H1 (cell line): ENCODE measurements at regions not wholly inside any gene's neighbourhood (a gene's known extent, or its start where the extent isn't known, plus 50 kb on each side); places are given as distances from the start of the nearest gene placed in this dataset.

Experiments
- CTCF ChIA-PET: fragments of 300-600 bp; sonication (Branson Sonifier 250); formaldehyde crosslinking; loops from one replicate; lab custom pipeline; 2021; ENCODE audit not compliant: partially characterized antibody; lab: Charles Lee
- POLR2A ChIA-PET: fragments of 300-600 bp; sonication (Branson Sonifier 250); formaldehyde crosslinking; loops from one replicate; lab custom pipeline; 2021; ENCODE audit warnings: inconsistent platforms; ENCODE audit not compliant: partially characterized antibody; lab: Charles Lee
- DNase-seq, 2 experiments: peaks; one replicate each; pipeline versions ENCODE4 v3.0.0 to v3.0.0-alpha.2; 2010 to 2022; ENCODE audit warnings: low spot score in 2 of 2, low read depth in 1 of 2, mixed read lengths in 1 of 2
- FAIRE-seq: peaks from 2 replicates; lab custom pipeline; 2011; peaks lifted over from hg19 to GRCh38; lab: Jason Lieb, UNC
- H2AFZ ChIP-seq: 2 replicates; pipeline ENCODE4 v1.8.1; 2012; ENCODE audit warnings: low read length, inconsistent platforms
- H2AK5ac ChIP-seq: 2 replicates; pipeline ENCODE4 v1.6.1; 2013; ENCODE audit warnings: low read depth, low read length
- H2BK120ac ChIP-seq: replicated peaks from 2 replicates; pipeline ENCODE3; 2013; ENCODE audit warnings: low read depth, low read length, inconsistent platforms
- H2BK12ac ChIP-seq: 2 replicates; pipeline ENCODE4 v1.6.1; 2013; ENCODE audit warnings: low read depth, low read length
- H2BK15ac ChIP-seq: 2 replicates; pipeline ENCODE4 v1.6.1; 2013; ENCODE audit warnings: low read length
- H2BK20ac ChIP-seq: 2 replicates; pipeline ENCODE4 v1.6.1; 2013; ENCODE audit warnings: low read length
- H2BK5ac ChIP-seq: 2 replicates; pipeline ENCODE4 v1.6.1; 2013; ENCODE audit warnings: low read depth, low read length
- H3K14ac ChIP-seq: 2 replicates; pipeline ENCODE4 v1.6.1; 2013; ENCODE audit warnings: inconsistent platforms; ENCODE audit not compliant: insufficient read length
- H3K18ac ChIP-seq: 2 replicates; pipeline ENCODE4 v1.6.1; 2013; ENCODE audit warnings: low read length; ENCODE audit errors: extremely low read depth
- H3K23ac ChIP-seq: 2 replicates; pipeline ENCODE4 v1.6.1; 2013; ENCODE audit warnings: inconsistent platforms; ENCODE audit not compliant: insufficient read length
- H3K23me2 ChIP-seq: 2 replicates; pipeline ENCODE4 v1.6.1; 2013; ENCODE audit warnings: low read depth, low read length
- H3K27ac ChIP-seq: 2 replicates; pipeline ENCODE4 v1.6.1; 2011; ENCODE audit warnings: low read depth, low read length, inconsistent platforms
- H3K27me3 ChIP-seq, 4 experiments: replicated peaks in 1 of 4; 1 replicate in 1 of 4; 2 replicates in 3 of 4; pipeline versions ENCODE4 v1.6.1 to v1.8.1; 2011 to 2013; ENCODE audit warnings: low read length in 3 of 4, mild to moderate bottlenecking in 3 of 4, inconsistent platforms in 2 of 4, mixed read lengths in 2 of 4, moderate library complexity in 1 of 4; ENCODE audit not compliant: control insufficient read depth in 3 of 4, insufficient read depth in 3 of 4; ENCODE audit errors: extremely low read depth in 1 of 4
- H3K36me3 ChIP-seq, 4 experiments: 2 replicates each; pipeline versions ENCODE4 v1.6.1 to v1.8.1; 2011 to 2013; ENCODE audit warnings: mild to moderate bottlenecking in 4 of 4, low read length in 3 of 4, moderate library complexity in 2 of 4, control low read depth in 1 of 4, inconsistent platforms in 1 of 4; ENCODE audit not compliant: insufficient read depth in 4 of 4, control insufficient read depth in 2 of 4
- H3K4ac ChIP-seq: replicated peaks from 2 replicates; pipeline ENCODE3; 2013; ENCODE audit warnings: low read length, low read depth, mixed read lengths, inconsistent platforms; ENCODE audit not compliant: insufficient read length
- H3K4me1 ChIP-seq, 4 experiments: replicated peaks in 1 of 4; 1 replicate in 1 of 4; 2 replicates in 3 of 4; pipeline versions ENCODE4 v1.6.1 to v1.8.1; 2011 to 2013; ENCODE audit warnings: low read length in 3 of 4, inconsistent platforms in 2 of 4, mixed read lengths in 1 of 4; ENCODE audit not compliant: insufficient read depth in 4 of 4, control insufficient read depth in 3 of 4
- H3K4me2 ChIP-seq, 2 experiments: 2 replicates each; pipeline versions ENCODE4 v1.6.1 to v1.8.1; 2011 to 2013; ENCODE audit warnings: low read depth in 2 of 2, low read length in 2 of 2, control low read depth in 1 of 2, inconsistent platforms in 1 of 2, mild to moderate bottlenecking in 1 of 2; ENCODE audit not compliant: insufficient read depth in 1 of 2
- H3K4me3 ChIP-seq, 4 experiments: fragments of 200-600, 300-600 bp in 1 of 4; sonication (generic), shearing (Covaris generic), sonication (Bioruptor Twin) in 1 of 4; 2 replicates each; pipeline versions ENCODE4 v1.5.1 to v1.8.1; 2011 to 2016; ENCODE audit warnings: low read length in 4 of 4, low read depth in 3 of 4, control low read depth in 2 of 4, inconsistent platforms in 2 of 4, mild to moderate bottlenecking in 2 of 4, mixed read lengths in 1 of 4, moderate library complexity in 1 of 4; ENCODE audit not compliant: insufficient read depth in 2 of 4; ENCODE audit errors: extremely low read depth in 1 of 4
- H3K56ac ChIP-seq: replicated peaks from 2 replicates; pipeline ENCODE3; 2013; ENCODE audit warnings: low read depth, mild to moderate bottlenecking, mixed read lengths, low read length, inconsistent platforms; ENCODE audit not compliant: insufficient read length
- H3K79me1 ChIP-seq: 2 replicates; pipeline ENCODE4 v1.6.1; 2013; ENCODE audit warnings: low read depth, low read length, control low read depth
- H3K79me2 ChIP-seq, 2 experiments: 2 replicates each; pipeline versions ENCODE4 v1.6.1 to v1.8.1; 2012 to 2013; ENCODE audit warnings: low read length in 2 of 2, mild to moderate bottlenecking in 2 of 2, inconsistent platforms in 1 of 2; ENCODE audit not compliant: insufficient read depth in 2 of 2, control insufficient read depth in 1 of 2
- H3K9ac ChIP-seq, 4 experiments: replicated peaks in 1 of 4; 1 replicate in 1 of 4; 2 replicates in 3 of 4; pipeline versions ENCODE4 v1.6.1 to v1.8.1; 2011 to 2013; ENCODE audit warnings: low read depth in 3 of 4, low read length in 3 of 4, control low read depth in 2 of 4, mild to moderate bottlenecking in 2 of 4, moderate library complexity in 2 of 4, inconsistent platforms in 1 of 4; ENCODE audit errors: extremely low read depth in 1 of 4
- H3K9me3 ChIP-seq, 2 experiments: 2 replicates each; pipeline versions ENCODE4 v1.6.1 to v1.8.1; 2012 to 2013; ENCODE audit warnings: mild to moderate bottlenecking in 2 of 2, moderate library complexity in 2 of 2, control low read depth in 1 of 2, inconsistent platforms in 1 of 2, low read depth in 1 of 2, low read length in 1 of 2, mixed read lengths in 1 of 2; ENCODE audit not compliant: insufficient read depth in 2 of 2
- H4K20me1 ChIP-seq, 2 experiments: replicated peaks in 1 of 2; 2 replicates each; pipeline versions ENCODE3 to v1.8.1; 2011 to 2013; ENCODE audit warnings: inconsistent platforms in 2 of 2, low read length in 2 of 2, mild to moderate bottlenecking in 1 of 2; ENCODE audit not compliant: insufficient read depth in 2 of 2, control insufficient read depth in 1 of 2
- H4K5ac ChIP-seq: 2 replicates; pipeline ENCODE4 v1.6.1; 2013; ENCODE audit warnings: low read length, low read depth, mixed read lengths, inconsistent platforms; ENCODE audit not compliant: insufficient read length
- H4K8ac ChIP-seq: 2 replicates; pipeline ENCODE4 v1.8.0; 2013; ENCODE audit warnings: mild to moderate bottlenecking, moderate library complexity, low read length, inconsistent platforms; ENCODE audit not compliant: insufficient read depth; ENCODE audit errors: extremely low read depth
- H4K91ac ChIP-seq: replicated peaks from 2 replicates; pipeline ENCODE3; 2013; ENCODE audit warnings: low read length, mixed read lengths, inconsistent platforms; ENCODE audit not compliant: insufficient read length
- ASH2L ChIP-seq: fragments of 200-600, 300-600 bp; sonication (generic); IDR thresholded peaks from one replicate; pipeline ENCODE4 v1.7.1; 2017; ENCODE audit warnings: low read length
- ATF2 ChIP-seq: IDR thresholded peaks from 2 replicates; pipeline ENCODE4 v1.6.1; 2012; ENCODE audit warnings: low read length, inconsistent platforms
- BRCA1 ChIP-seq: IDR thresholded peaks from 2 replicates; pipeline ENCODE4 v1.6.1; 2012; ENCODE audit warnings: low read depth, low read length, improper control_type of control experiment
- CBX5 ChIP-seq: fragments of 300-800, 300-1000 bp; sonication (generic); IDR thresholded peaks from 2 replicates; pipeline ENCODE4 v1.7.1; 2016; ENCODE audit warnings: antibody characterized with exemption, low read length, low read depth
- EZH2 ChIP-seq: fragments of 200-600 bp; sonication (generic); IDR thresholded peaks from 2 replicates; pipeline ENCODE4 v1.7.1; 2012; ENCODE audit warnings: low read depth, mild to moderate bottlenecking, moderate library complexity, low read length, inconsistent platforms; ENCODE audit not compliant: severe bottlenecking
- JUN ChIP-seq: IDR thresholded peaks from 2 replicates; pipeline ENCODE4 v1.6.1; 2011; ENCODE audit warnings: low read depth, mild to moderate bottlenecking, improper control_type of control experiment, low read length
- MAFK ChIP-seq: IDR thresholded peaks from 2 replicates; pipeline ENCODE4 v1.6.1; 2012; ENCODE audit warnings: low read depth, mild to moderate bottlenecking, improper control_type of control experiment, low read length
- POU5F1 ChIP-seq: IDR thresholded peaks from 2 replicates; pipeline ENCODE4 v1.6.1; 2011; ENCODE audit warnings: low read depth, mild to moderate bottlenecking, low read length, moderate library complexity
- RAD21 ChIP-seq, 2 experiments: IDR thresholded peaks in 1 of 2; conservative IDR thresholded peaks in 1 of 2; 2 replicates each; pipeline ENCODE4 v1.6.1; 2011; ENCODE audit warnings: low read depth in 2 of 2, low read length in 2 of 2, improper control_type of control experiment in 1 of 2, inconsistent platforms in 1 of 2, mild to moderate bottlenecking in 1 of 2, moderate library complexity in 1 of 2
- SIN3A ChIP-seq, 2 experiments: IDR thresholded peaks in 1 of 2; conservative IDR thresholded peaks in 1 of 2; 2 replicates each; pipeline ENCODE4 v1.6.1; 2011 to 2012; ENCODE audit warnings: low read length in 2 of 2, improper control_type of control experiment in 1 of 2, low read depth in 1 of 2, mild to moderate bottlenecking in 1 of 2
- SP4 ChIP-seq: IDR thresholded peaks from 2 replicates; pipeline ENCODE4 v1.6.1; 2012; ENCODE audit warnings: low read length, inconsistent platforms
- TAF1 ChIP-seq: IDR thresholded peaks from 2 replicates; pipeline ENCODE4 v1.6.1; 2011; ENCODE audit warnings: mild to moderate bottlenecking, low read depth, low read length
- TAF7 ChIP-seq: optimal IDR thresholded peaks from 2 replicates; pipeline ENCODE3; 2011; ENCODE audit warnings: low read depth, mild to moderate bottlenecking, inconsistent platforms, low read length, moderate library complexity, borderline replicate concordance
- WGBS, 2 experiments: shearing (Covaris generic) in 1 of 2; methylation state at CpG; one replicate each; pipeline versions ENCODE4 v1.1.6 to v1.1.7; 2013 to 2015; ENCODE audit warnings: low lambda C conversion rate in 2 of 2, mixed read lengths in 2 of 2, inconsistent platforms in 1 of 2, low coverage in 1 of 2, missing lambda C conversion rate in 1 of 2; ENCODE audit not compliant: insufficient replicate concordance in 2 of 2, insufficient coverage in 1 of 2, insufficient read length in 1 of 2; ENCODE audit errors: extremely low coverage in 1 of 2, missing lambda C conversion rate in 1 of 2; 5-methylcytosine and 5-hydroxymethylcytosine counted together

GRCh38 chrX:14356401-14356800 lies 172.9 kb upstream of the GLRA2 start:
- Histone ChIP-seq H4K5ac (no peak overlapping the region), H3K79me1 (no peaks in the 10 kb centered on the region), H4K20me1 (no peaks in the 10 kb centered on the region), H3K23me2 (no peaks in the 10 kb centered on the region), H3K4me1 (peaks cover 0 to 8% (median 3%) of the 10 kb centered on the region in 4 experiments; a peak in 4 of 7 replicates), H3K23ac (no peak overlapping the region), H2AFZ (no peak overlapping the region), H3K9ac (no peak overlapping the region), H2BK20ac (no peak overlapping the region), H2BK12ac (no peak overlapping the region), H3K27me3 (no peaks in the 10 kb centered on the region), H3K79me2 (no peaks in the 10 kb centered on the region), H3K27ac (no peak overlapping the region), H2AK5ac (no peak overlapping the region), H3K36me3 (no peaks in the 10 kb centered on the region), H2BK15ac (no peak overlapping the region), H2BK120ac (no peak overlapping the region), H2BK5ac (no peak overlapping the region), H3K18ac (no peak overlapping the region), H3K9me3 (no peaks in the 10 kb centered on the region), H3K14ac (no peak overlapping the region), H4K8ac (no peak overlapping the region), H3K4me3 (no peak overlapping the region), H3K4me2 (no peak overlapping the region), H3K56ac (no peak overlapping the region), H3K4ac (no peak overlapping the region), H4K91ac (no peak overlapping the region)
- ChIA-PET CTCF (no interaction called here), POLR2A (no interaction called here)
- DNase-seq (no peak), FAIRE-seq (no peak)
- TF ChIP-seq MAFK (no peak), SIN3A (conservative IDR thresholded peaks at IDR 0.05 in 1 of 2, IDR thresholded peaks at IDR 0.05 in 1 of 2; ENCODE audit: low read depth in 1 of 2, low read length in 2 of 2) (no peak), SP4 (no peak), TAF1 (no peak), TAF7 (no peak), RAD21 (IDR thresholded peaks at IDR 0.05 in 1 of 2, conservative IDR thresholded peaks at IDR 0.05 in 1 of 2; ENCODE audit: low read depth in 2 of 2, low read length in 2 of 2) (no peak), BRCA1 (no peak), JUN (no peak), CBX5 (no peak), ATF2 (no peak), EZH2 (no peak), POU5F1 (no peak), ASH2L (no peak)
- 100% methylated on average over 1 of the region's 1 CpG; no CpG with 5 or more reads in 1 of the 2 experiments for WGBS, 2 experiments
